ENCODE measurements at regions not wholly inside any gene's neighbourhood (a gene's known extent, or its start where the extent isn't known, plus 50 kb on each side); places are given as distances from the start of the nearest gene placed in this dataset.

DNA sequence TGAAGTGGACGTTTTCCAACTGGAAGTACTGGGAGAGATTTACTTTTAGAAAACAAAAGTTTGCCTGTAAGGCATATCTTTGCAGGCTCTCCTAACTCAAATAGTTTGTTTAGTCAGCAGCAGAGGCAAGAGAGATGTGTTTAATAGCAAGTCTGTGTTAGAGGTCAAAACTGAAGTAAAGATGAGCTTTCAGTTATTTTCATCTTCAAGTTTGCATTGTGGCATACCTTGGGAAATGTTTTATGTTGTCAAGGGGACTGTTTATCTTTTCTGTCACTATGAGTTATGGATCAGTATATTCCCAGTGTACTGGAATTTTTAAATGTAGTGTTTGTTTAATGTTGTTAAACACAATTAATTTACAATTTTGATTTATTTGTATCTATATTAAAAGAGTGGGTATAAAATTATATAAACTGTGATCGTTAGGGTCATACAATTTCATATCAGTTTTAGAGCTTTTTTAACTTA is 169.7 kb upstream of the PPP1R3A start:
- no peak for TF ChIP-seq GATA3 (IDR thresholded peaks at IDR 0.05; ENCODE audit: low read depth, low read length)
- TF ChIP-seq GATA2 (IDR thresholded peaks at IDR 0.05; ENCODE audit: low read depth, low read length), result no peak

GRCh38 chr7:114087653-114088469 is 169.1 kb upstream of the PPP1R3A start:
- no peak for TF ChIP-seq GATA3 (IDR thresholded peaks at IDR 0.05; ENCODE audit: low read depth, low read length)
- no peak for TF ChIP-seq GATA2 (IDR thresholded peaks at IDR 0.05; ENCODE audit: low read depth, low read length)

GRCh38 chr7:114086914-114087652 is 168.3 kb upstream of the PPP1R3A start:
- no peak for TF ChIP-seq GATA2 (IDR thresholded peaks at IDR 0.05; ENCODE audit: low read depth, low read length)
- no peak for TF ChIP-seq GATA3 (IDR thresholded peaks at IDR 0.05; ENCODE audit: low read depth, low read length)

- TF ChIP-seq GATA2 (IDR thresholded peaks at IDR 0.05; ENCODE audit: low read depth, low read length) (no peak), GATA3 (IDR thresholded peaks at IDR 0.05; ENCODE audit: low read depth, low read length) (no peak)
Observed at GRCh38 chr7:114086537-114086913, 167.7 kb upstream of the PPP1R3A start.

GRCh38 chr7:114085592-114086501 is 167.0 kb upstream of the PPP1R3A start:
- TF ChIP-seq GATA3 (IDR thresholded peaks at IDR 0.05; ENCODE audit: low read depth, low read length), result no peak
- TF ChIP-seq GATA2 (IDR thresholded peaks at IDR 0.05; ENCODE audit: low read depth, low read length), result no peak

GRCh38 chr7:114085313-114085591 is 166.4 kb upstream of the PPP1R3A start:
- no peak for TF ChIP-seq GATA2 (IDR thresholded peaks at IDR 0.05; ENCODE audit: low read depth, low read length)
- no peak for TF ChIP-seq GATA3 (IDR thresholded peaks at IDR 0.05; ENCODE audit: low read depth, low read length)

GRCh38 chr7:114084472-114085312 is 165.9 kb upstream of the PPP1R3A start:
- TF ChIP-seq GATA2 (IDR thresholded peaks at IDR 0.05; ENCODE audit: low read depth, low read length) (no peak), GATA3 (IDR thresholded peaks at IDR 0.05; ENCODE audit: low read depth, low read length) (no peak)

GRCh38 chr7:114084002-114084471 is 165.2 kb upstream of the PPP1R3A start:
- TF ChIP-seq GATA3 (IDR thresholded peaks at IDR 0.05; ENCODE audit: low read depth, low read length) (no peak), GATA2 (IDR thresholded peaks at IDR 0.05; ENCODE audit: low read depth, low read length) (no peak)

GRCh38 chr7:114083166-114084001 is 164.6 kb upstream of the PPP1R3A start:
- TF ChIP-seq GATA2 (IDR thresholded peaks at IDR 0.05; ENCODE audit: low read depth, low read length) (no peak), GATA3 (IDR thresholded peaks at IDR 0.05; ENCODE audit: low read depth, low read length) (no peak)

- TF ChIP-seq GATA3 (IDR thresholded peaks at IDR 0.05; ENCODE audit: low read depth, low read length) (no peak), GATA2 (IDR thresholded peaks at IDR 0.05; ENCODE audit: low read depth, low read length) (no peak)
Observed at GRCh38 chr7:114082642-114083165, 163.9 kb upstream of the PPP1R3A start.

DNA sequence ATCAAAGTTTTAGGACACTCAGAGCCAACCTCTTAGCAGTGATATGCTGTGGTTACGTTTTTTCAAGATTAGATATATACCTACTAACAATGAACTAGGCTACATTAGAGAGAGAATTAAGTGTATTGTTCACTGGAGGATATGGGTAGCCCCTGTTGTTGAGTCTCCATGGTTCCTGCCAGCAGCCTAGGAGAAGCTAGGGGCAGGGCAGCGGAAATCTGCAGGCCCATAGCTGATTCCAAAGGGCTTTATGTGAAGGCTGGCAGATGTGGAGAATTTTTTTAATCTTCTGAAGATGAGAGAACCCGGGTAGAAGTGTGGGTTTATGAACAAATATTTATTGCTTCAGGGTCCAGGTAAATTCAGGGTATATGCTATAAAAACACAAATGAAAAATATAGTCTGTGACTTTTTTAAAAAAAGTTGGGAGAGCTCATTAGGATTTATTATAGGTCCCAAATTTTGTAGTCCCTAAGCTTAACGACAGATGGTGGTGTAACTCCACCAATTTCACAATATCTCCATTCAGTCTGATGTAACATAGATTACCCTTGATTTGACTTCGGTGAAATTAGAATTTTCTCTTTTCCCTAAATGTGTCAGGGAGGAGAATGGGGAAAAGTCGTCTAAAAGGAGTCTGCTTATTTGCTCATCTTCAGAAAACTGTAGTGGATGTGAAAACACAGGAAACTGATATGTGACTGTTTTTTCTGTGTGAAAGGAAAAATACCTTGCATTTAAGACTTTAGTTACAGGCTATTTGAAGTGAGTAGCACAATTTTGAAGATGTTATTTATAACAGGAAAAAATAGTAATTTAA is 163.0 kb upstream of the PPP1R3A start:
- TF ChIP-seq GATA2 (IDR thresholded peaks at IDR 0.05; ENCODE audit: low read depth, low read length) (no peak; the same call in 1 of the 2 replicates), GATA3 (IDR thresholded peaks at IDR 0.05; ENCODE audit: low read depth, low read length) (no peak)

All from SH-SY5Y (cell line).